ENCODE measurements at regions not wholly inside any gene's neighbourhood (a gene's known extent, or its start where the extent isn't known, plus 50 kb on each side); places are given as distances from the start of the nearest gene placed in this dataset.

DNA sequence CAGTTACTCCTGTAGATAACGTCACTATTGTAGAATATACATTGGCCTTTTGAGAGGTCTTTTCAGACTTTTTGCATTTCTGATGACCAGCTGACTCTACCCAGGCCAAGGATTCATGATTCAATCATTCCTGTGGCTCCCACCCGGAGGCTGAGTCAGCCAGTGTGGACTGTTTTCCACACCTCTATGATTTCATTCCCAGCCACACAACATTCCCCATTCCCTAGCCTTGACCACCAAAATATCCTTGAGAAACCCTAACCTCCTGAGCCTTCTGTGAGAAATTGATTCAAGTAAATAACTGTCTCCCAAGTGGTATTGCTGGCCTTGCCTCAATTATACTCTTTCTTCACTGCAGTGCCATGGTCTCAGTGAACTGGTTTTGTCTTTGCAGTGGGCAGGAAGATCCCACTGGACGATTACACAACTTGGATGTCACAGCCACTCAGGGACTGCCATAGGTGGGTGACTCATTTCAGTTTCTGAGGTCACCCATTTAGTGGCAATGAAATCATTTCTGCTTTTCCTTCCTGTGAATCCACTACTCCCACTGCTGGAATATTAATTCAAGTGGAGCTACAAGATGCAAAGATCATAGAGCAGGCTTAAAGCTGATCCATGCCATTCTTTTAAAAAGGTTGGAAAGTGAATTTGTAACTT, 518.6 kb upstream of the ZP4 start:
- H3K27ac ChIP-seq: no peak overlapping the region
- no peaks in the 10 kb centered on the region for H3K4me1 ChIP-seq (replicated peaks)
- 84% methylated on average over 3 of the region's 3 CpGs for WGBS
- intact Hi-C loops (cut with DNase I): no loop called here
- no peaks in the 10 kb centered on the region for H3K36me3 ChIP-seq
- H3K4me3 ChIP-seq: no peak overlapping the region
- no peaks in the 10 kb centered on the region for H3K27me3 ChIP-seq (replicated peaks; ENCODE audit: insufficient read depth)
- TF ChIP-seq, protein P1, sequence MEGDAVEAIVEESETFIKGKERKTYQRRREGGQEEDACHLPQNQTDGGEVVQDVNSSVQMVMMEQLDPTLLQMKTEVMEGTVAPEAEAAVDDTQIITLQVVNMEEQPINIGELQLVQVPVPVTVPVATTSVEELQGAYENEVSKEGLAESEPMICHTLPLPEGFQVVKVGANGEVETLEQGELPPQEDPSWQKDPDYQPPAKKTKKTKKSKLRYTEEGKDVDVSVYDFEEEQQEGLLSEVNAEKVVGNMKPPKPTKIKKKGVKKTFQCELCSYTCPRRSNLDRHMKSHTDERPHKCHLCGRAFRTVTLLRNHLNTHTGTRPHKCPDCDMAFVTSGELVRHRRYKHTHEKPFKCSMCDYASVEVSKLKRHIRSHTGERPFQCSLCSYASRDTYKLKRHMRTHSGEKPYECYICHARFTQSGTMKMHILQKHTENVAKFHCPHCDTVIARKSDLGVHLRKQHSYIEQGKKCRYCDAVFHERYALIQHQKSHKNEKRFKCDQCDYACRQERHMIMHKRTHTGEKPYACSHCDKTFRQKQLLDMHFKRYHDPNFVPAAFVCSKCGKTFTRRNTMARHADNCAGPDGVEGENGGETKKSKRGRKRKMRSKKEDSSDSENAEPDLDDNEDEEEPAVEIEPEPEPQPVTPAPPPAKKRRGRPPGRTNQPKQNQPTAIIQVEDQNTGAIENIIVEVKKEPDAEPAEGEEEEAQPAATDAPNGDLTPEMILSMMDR (IDR thresholded peaks at IDR 0.05): no peak
- TF ChIP-seq POLR2A (IDR thresholded peaks at IDR 0.05) (no peak), POLR2AphosphoS5 (IDR thresholded peaks at IDR 0.05) (no peak)
- no peaks in the 10 kb centered on the region for H3K9me3 ChIP-seq
- no peak for DNase-seq (ENCODE audit: low spot score)

DNA sequence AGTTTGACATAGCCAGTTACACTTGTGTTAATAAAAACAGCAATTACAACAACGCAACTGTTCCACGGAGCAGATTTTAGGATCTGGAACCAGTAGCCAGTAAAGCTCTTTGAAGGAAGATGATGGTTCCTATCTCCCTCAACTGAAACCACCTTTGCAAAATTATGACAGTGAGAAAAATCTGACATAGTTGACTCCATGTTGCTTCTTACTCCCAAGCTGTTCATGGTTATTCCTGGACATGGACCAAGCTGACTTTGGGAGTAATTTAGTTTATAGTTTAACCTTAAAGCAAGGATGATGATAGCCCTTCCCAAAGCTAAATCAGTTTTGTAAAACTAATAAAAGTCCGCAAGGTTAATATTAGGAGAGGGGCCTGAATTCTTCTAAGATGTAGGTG, 518.0 kb upstream of the ZP4 start:
- TF ChIP-seq POLR2A (IDR thresholded peaks at IDR 0.05) (no peak), POLR2AphosphoS5 (IDR thresholded peaks at IDR 0.05) (no peak)
- TF ChIP-seq, protein P1 (IDR thresholded peaks at IDR 0.05): no peak

DNA sequence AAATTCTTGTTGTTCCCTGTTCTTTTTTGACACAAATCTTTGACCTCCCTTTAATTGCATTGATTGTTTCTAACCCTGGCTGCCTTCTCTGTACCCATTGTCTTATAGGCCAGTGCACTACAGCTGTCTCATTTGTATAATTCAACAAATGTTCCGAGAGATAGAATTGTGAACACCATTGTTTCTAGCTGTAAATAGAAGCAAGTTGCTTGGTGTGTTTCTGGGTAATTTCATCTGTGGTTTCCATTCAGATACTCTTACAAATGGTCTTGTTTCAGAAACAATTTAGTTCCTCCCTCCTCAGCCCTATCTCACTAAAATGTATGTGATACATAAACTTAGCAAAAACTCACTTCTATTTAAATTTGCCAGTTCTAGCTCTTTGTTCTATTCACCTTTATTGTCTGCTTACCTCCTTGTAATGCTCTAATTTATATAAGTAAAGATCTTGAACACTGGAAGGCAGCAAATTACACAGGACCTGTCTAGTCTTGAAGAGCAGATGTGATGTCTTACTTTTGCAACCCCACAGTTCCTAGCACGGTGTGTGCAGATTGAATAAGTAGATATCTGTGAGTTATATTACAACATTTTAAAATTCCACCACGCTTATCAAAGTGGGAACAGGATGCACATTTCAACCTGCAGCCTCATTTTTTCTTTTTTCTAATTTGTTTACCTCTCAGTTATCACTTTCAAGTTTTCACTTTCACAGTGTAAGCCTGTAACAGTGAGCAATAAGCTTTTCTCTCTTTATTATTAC, 515.6 kb upstream of the ZP4 start:
- no peak for TF ChIP-seq POLR2AphosphoS5 (IDR thresholded peaks at IDR 0.05)
- TF ChIP-seq, protein P1 (IDR thresholded peaks at IDR 0.05): no peak
- TF ChIP-seq POLR2A (IDR thresholded peaks at IDR 0.05): no peak
- no peaks in the 10 kb centered on the region for H3K4me1 ChIP-seq (replicated peaks)
- DNase-seq (ENCODE audit: low spot score): no peak
- no peak overlapping the region for H3K27ac ChIP-seq
- intact Hi-C loops (cut with DNase I): no loop called here
- WGBS: 49% methylated on average over 3 of the region's 3 CpGs
- H3K4me3 ChIP-seq: no peak overlapping the region
- H3K27me3 ChIP-seq (replicated peaks; ENCODE audit: insufficient read depth): no peaks in the 10 kb centered on the region
- H3K36me3 ChIP-seq: no peaks in the 10 kb centered on the region
- H3K9me3 ChIP-seq: no peaks in the 10 kb centered on the region

More for the DNA sequence above, 518.0 kb upstream of the ZP4 start:
- no peaks in the 10 kb centered on the region for H3K27me3 ChIP-seq (replicated peaks; ENCODE audit: insufficient read depth)
- DNase-seq (ENCODE audit: low spot score): no peak
- intact Hi-C loops (cut with DNase I): no loop called here
- H3K4me1 ChIP-seq (replicated peaks): no peaks in the 10 kb centered on the region
- H3K9me3 ChIP-seq: no peaks in the 10 kb centered on the region
- H3K27ac ChIP-seq: no peak overlapping the region
- WGBS: 89% methylated on average over 3 of the region's 3 CpGs
- no peak overlapping the region for H3K4me3 ChIP-seq
- no peaks in the 10 kb centered on the region for H3K36me3 ChIP-seq

DNA sequence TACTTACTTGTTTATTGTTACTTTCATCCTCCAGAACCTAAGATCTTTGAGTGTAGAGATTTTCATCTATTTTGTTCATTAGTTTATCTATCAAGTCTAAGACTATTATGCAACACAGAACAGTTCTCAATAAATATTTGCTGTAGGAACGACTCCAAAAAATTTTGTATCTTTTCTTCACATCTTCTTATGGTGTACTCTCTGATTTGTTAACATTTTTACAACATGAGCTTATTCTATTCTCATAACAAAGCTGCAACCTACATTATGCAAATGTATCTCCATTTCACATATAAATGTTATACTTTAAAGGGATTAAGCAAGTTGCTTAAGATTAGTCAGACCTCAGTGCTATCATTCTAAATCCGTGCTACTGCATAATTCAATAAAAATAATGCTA, 514.2 kb upstream of the ZP4 start:
- H3K36me3 ChIP-seq: no peaks in the 10 kb centered on the region
- WGBS: 48% methylated on average over 2 of the region's 2 CpGs
- no peak overlapping the region for H3K27ac ChIP-seq
- H3K27me3 ChIP-seq (replicated peaks; ENCODE audit: insufficient read depth): no peaks in the 10 kb centered on the region
- H3K4me3 ChIP-seq: no peak overlapping the region
- intact Hi-C loops (cut with DNase I): no loop called here
- no peaks in the 10 kb centered on the region for H3K9me3 ChIP-seq
- H3K4me1 ChIP-seq (replicated peaks): no peaks in the 10 kb centered on the region
- DNase-seq (ENCODE audit: low spot score): no peak
- no peak for TF ChIP-seq POLR2AphosphoS5 (IDR thresholded peaks at IDR 0.05)
- TF ChIP-seq, protein P1 (IDR thresholded peaks at IDR 0.05): no peak

DNA sequence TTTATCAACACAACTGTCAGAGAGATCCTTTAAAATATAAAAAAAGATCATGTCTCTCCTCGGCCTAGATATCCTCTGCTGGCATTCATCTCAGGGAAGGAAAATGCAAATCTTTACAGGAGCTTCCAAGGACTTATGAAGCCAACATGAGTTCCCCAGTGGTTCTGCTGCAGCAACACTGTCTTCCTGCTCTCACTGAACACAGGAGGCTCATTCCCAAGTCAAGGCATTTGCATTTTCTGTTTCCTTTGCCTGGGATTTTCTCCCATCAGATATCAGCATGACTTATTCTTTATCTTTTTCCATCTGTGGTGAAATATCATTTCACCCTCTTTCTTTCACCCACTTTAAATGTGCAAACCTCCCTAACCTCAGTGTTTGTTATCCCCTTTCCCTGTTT, 513.8 kb upstream of the ZP4 start:
- H3K27me3 ChIP-seq (replicated peaks; ENCODE audit: insufficient read depth): no peaks in the 10 kb centered on the region
- intact Hi-C loops (cut with DNase I): no loop called here

More for the DNA sequence above, 513.8 kb upstream of the ZP4 start:
- no peak overlapping the region for H3K4me3 ChIP-seq
- TF ChIP-seq POLR2AphosphoS5 (IDR thresholded peaks at IDR 0.05) (no peak), POLR2A (IDR thresholded peaks at IDR 0.05) (no peak)
- TF ChIP-seq, protein P1 (IDR thresholded peaks at IDR 0.05): no peak
- H3K9me3 ChIP-seq: no peaks in the 10 kb centered on the region
- no peaks in the 10 kb centered on the region for H3K4me1 ChIP-seq (replicated peaks)
- WGBS: 49% methylated on average over 1 of the region's 1 CpG
- no peak overlapping the region for H3K27ac ChIP-seq
- no peak for DNase-seq (ENCODE audit: low spot score)
- H3K36me3 ChIP-seq: no peaks in the 10 kb centered on the region
